ENCODE measurements at regions not wholly inside any gene's neighbourhood (a gene's known extent, or its start where the extent isn't known, plus 50 kb on each side); places are given as distances from the start of the nearest gene placed in this dataset.

DNA sequence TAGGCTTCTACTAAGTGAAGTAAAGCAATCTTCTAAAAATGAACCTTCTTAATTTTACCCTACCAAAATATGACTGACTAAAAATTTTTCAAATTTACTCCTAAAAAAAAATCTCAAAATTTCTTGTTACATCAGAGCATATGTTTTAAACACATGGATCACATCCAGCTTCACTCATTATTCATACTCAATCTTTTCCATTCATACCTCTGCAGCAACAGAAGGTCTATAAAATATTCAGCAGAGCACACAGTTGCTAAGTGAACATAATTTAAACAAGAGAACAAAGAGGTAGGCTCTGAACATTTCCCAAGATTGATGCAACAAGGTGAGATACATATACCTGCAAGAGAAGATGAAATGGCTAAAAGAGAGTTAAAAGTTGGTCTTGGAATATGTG, 213.9 kb downstream of the SOD2 start:
- no TSS peak for BruUV-seq (replicated peaks)
- ChIA-PET CTCF (ENCODE audit: unreplicated experiment) (no interaction called here), POLR2A (interaction anchor here (0.8 to 3.7 kb wide), 5 partner anchors 10 to 266 kb away, joined by 3 to 33 read pairs (median 4); no protein-coding TSS in a partner anchor)
- H3K9me3 ChIP-seq (ENCODE audit: low read length) = peaks cover 4% of the 10 kb centered on the region; the same call in 1 of the 2 replicates
- H2AFZ ChIP-seq (ENCODE audit: low read length) = no peak overlapping the region
- H3K4me1 ChIP-seq (ENCODE audit: insufficient read depth, low read length, poor library complexity, severe bottlenecking) = peaks cover 18% of the 10 kb centered on the region
- H3K4me3 ChIP-seq (ENCODE audit: low read depth, low read length, poor library complexity, severe bottlenecking) = no peak overlapping the region
- intact Hi-C loops (cut with micrococcal nuclease; ENCODE audit: unreplicated experiment) = no loop called here
- TF ChIP-seq CTCF (conservative IDR thresholded peaks at IDR 0.05; ENCODE audit: low read length) (no peak), EZH2phosphoT487 (IDR thresholded peaks at IDR 0.05; ENCODE audit: borderline replicate concordance, low read depth, low read length) (no peak)
- no peak for DNase-seq (ENCODE audit: low spot score)
- no peaks in the 10 kb centered on the region for H4K20me1 ChIP-seq (ENCODE audit: insufficient read depth, low read length)
- H3K79me2 ChIP-seq (ENCODE audit: insufficient read depth, low read depth, low read length) = no peaks in the 10 kb centered on the region
- no peaks in the 10 kb centered on the region for H3K9me2 ChIP-seq (ENCODE audit: insufficient read depth, low read length)
- no peaks in the 10 kb centered on the region; the same call in 1 of the 2 replicates for H3K36me3 ChIP-seq (ENCODE audit: insufficient read depth, low read length)
- H3K27ac ChIP-seq (ENCODE audit: low read depth, low read length, poor library complexity, severe bottlenecking) = no peak overlapping the region
- H3K4me2 ChIP-seq (ENCODE audit: low read length) = no peak overlapping the region

DNA sequence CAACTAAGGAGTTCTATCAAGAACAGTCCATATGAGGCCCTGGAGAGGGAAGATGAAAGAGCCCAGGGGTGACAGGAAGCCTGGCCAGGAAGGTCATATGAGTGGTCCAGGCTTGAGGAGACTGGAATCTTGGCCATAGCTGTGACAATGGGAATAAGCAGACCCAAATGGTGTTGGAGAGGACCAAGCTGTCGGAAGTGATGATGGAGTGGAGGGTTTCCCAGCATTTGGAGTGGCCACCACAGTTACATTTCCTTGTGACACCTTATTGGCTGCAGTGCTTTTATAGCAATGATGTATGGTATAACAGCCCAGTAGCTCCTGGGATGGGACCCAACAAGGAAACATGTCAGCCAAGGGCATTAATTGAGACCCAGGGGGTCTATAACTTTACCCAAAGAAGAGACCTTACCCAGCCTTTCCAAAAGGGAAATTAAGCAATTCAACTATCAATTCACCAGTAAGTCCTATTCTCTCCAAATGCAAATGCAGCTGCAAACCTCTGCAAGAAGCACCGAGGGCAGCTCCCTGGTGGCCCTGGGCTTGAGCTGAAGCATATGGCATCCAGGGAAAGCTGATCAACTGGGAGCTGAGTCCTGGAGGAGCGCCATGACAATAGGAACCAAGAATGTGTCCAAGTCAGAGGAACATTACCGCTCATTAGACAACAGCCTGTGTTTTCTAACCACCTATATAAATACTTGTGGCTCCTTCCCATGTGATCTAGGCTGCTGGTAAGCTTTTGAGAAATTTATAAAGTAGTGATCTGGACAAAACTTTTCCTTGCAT, 219.4 kb downstream of the SOD2 start:
- intact Hi-C loops (cut with micrococcal nuclease; ENCODE audit: unreplicated experiment) = no loop called here
- Histone ChIP-seq H3K79me2 (ENCODE audit: insufficient read depth, low read depth, low read length) (no peaks in the 10 kb centered on the region), H3K4me1 (ENCODE audit: insufficient read depth, low read length, poor library complexity, severe bottlenecking) (peaks cover 12% of the 10 kb centered on the region), H3K4me3 (ENCODE audit: low read depth, low read length, poor library complexity, severe bottlenecking) (no peak overlapping the region), H3K36me3 (ENCODE audit: insufficient read depth, low read length) (peaks cover 22% of the 10 kb centered on the region), H2AFZ (ENCODE audit: low read length) (no peak overlapping the region), H3K27ac (ENCODE audit: low read depth, low read length, poor library complexity, severe bottlenecking) (no peak overlapping the region), H4K20me1 (ENCODE audit: insufficient read depth, low read length) (no peaks in the 10 kb centered on the region), H3K4me2 (ENCODE audit: low read length) (no peak overlapping the region), H3K9me2 (ENCODE audit: insufficient read depth, low read length) (no peaks in the 10 kb centered on the region), H3K9me3 (ENCODE audit: low read length) (peaks cover 32% of the 10 kb centered on the region)
- TF ChIP-seq CTCF (conservative IDR thresholded peaks at IDR 0.05; ENCODE audit: low read length) = no peak
- TF ChIP-seq EZH2phosphoT487 (IDR thresholded peaks at IDR 0.05; ENCODE audit: borderline replicate concordance, low read depth, low read length) = no peak
- no TSS peak for BruUV-seq (replicated peaks)
- POLR2A ChIA-PET = interaction anchor here (1.0 kb wide), 1 partner anchor 12 kb away, joined by 5 read pairs; no protein-coding TSS in a partner anchor
- no peak for DNase-seq (ENCODE audit: low spot score)
- CTCF ChIA-PET (ENCODE audit: unreplicated experiment) = no interaction called here

DNA sequence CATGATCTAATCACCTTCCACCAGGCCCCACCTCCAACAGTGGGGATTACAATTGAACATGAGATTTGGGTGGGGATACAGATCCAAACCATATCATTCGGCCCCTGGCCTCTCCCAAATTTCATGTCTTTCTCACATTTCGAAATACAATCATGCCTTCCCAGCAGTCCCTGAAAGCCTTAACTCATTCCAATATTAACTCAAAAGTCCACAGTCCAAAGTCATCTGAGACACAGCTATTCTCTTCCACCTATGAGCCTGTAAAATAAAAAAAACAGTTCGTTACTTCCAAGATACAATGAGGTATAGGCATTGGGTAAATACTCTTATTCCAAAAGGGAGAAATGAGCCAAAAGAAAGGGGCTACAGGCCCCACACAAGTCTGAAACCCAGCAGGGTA, 222.6 kb downstream of the SOD2 start:
- no peak overlapping the region for H3K4me3 ChIP-seq (ENCODE audit: low read depth, low read length, poor library complexity, severe bottlenecking)
- H3K9me2 ChIP-seq (ENCODE audit: insufficient read depth, low read length) = no peaks in the 10 kb centered on the region
- H3K27ac ChIP-seq (ENCODE audit: low read depth, low read length, poor library complexity, severe bottlenecking) = no peak overlapping the region
- DNase-seq (ENCODE audit: low spot score) = no peak
- H3K36me3 ChIP-seq (ENCODE audit: insufficient read depth, low read length) = peaks cover 22% of the 10 kb centered on the region
- no peak overlapping the region for H2AFZ ChIP-seq (ENCODE audit: low read length)
- no peaks in the 10 kb centered on the region for H3K79me2 ChIP-seq (ENCODE audit: insufficient read depth, low read depth, low read length)
- no peak for TF ChIP-seq EZH2phosphoT487 (IDR thresholded peaks at IDR 0.05; ENCODE audit: borderline replicate concordance, low read depth, low read length)
- no peak for TF ChIP-seq CTCF (conservative IDR thresholded peaks at IDR 0.05; ENCODE audit: low read length)
- H4K20me1 ChIP-seq (ENCODE audit: insufficient read depth, low read length) = no peaks in the 10 kb centered on the region
- intact Hi-C loops (cut with micrococcal nuclease; ENCODE audit: unreplicated experiment) = no loop called here
- H3K9me3 ChIP-seq (ENCODE audit: low read length) = peaks cover 32% of the 10 kb centered on the region
- BruUV-seq (replicated peaks) = no TSS peak
- H3K4me1 ChIP-seq (ENCODE audit: insufficient read depth, low read length, poor library complexity, severe bottlenecking) = peaks cover 44% of the 10 kb centered on the region
- CTCF ChIA-PET (ENCODE audit: unreplicated experiment) = no interaction called here
- no peak overlapping the region for H3K4me2 ChIP-seq (ENCODE audit: low read length)
- POLR2A ChIA-PET = no interaction called here

Data from OCI-LY7 (cell line).